ENCODE measurements at regions not wholly inside any gene's neighbourhood (a gene's known extent, or its start where the extent isn't known, plus 50 kb on each side); places are given as distances from the start of the nearest gene placed in this dataset.
"Not testable (repeated sequence)": the region's sequence is repeated elsewhere in the genome, so short reads cannot be mapped to it uniquely, and the experiment has no call there.

- H3K9me3 ChIP-seq (ENCODE audit: control insufficient read depth in 5 of 5, low read length in 5 of 5): no peaks in the 10 kb centered on the region
- peaks cover 0 to 7% (median 0%) of the 10 kb centered on the region in 5 donors for H3K4me1 ChIP-seq (ENCODE audit: control insufficient read depth in 5 of 5, insufficient read depth in 5 of 5, low read length in 5 of 5)
- H3K27ac ChIP-seq (ENCODE audit: low read depth, low read length): no peak overlapping the region
- no peaks in the 10 kb centered on the region for H3K27me3 ChIP-seq (ENCODE audit: control insufficient read depth in 5 of 5, insufficient read depth in 4 of 5, low read length in 5 of 5)
- no peak overlapping the region for H3K4me3 ChIP-seq (ENCODE audit: low read depth in 1 of 5, low read length in 5 of 5)
- no peaks in the 10 kb centered on the region for H3K36me3 ChIP-seq (ENCODE audit: control insufficient read depth in 5 of 5, insufficient read depth in 5 of 5, low read length in 5 of 5)
- no peak overlapping the region for H3K9ac ChIP-seq (ENCODE audit: low read length in 5 of 5)
Measured at GRCh38 chr13:71306821-71307220, 560.2 kb downstream of the DACH1 start.

GRCh38 chr13:71304861-71305260 lies 562.1 kb downstream of the DACH1 start:
- H3K9me3 ChIP-seq (ENCODE audit: control insufficient read depth in 5 of 5, low read length in 5 of 5): no peaks in the 10 kb centered on the region
- no peak overlapping the region for H3K27ac ChIP-seq (ENCODE audit: low read depth, low read length)
- no peak overlapping the region for H3K4me3 ChIP-seq (ENCODE audit: low read depth in 1 of 5, low read length in 5 of 5)
- no peaks in the 10 kb centered on the region for H3K36me3 ChIP-seq (ENCODE audit: control insufficient read depth in 5 of 5, insufficient read depth in 5 of 5, low read length in 5 of 5)
- H3K4me1 ChIP-seq (ENCODE audit: control insufficient read depth in 5 of 5, insufficient read depth in 5 of 5, low read length in 5 of 5): peaks cover 0 to 7% (median 0%) of the 10 kb centered on the region in 5 donors
- no peak overlapping the region for H3K9ac ChIP-seq (ENCODE audit: low read length in 5 of 5)
- H3K27me3 ChIP-seq (ENCODE audit: control insufficient read depth in 5 of 5, insufficient read depth in 4 of 5, low read length in 5 of 5): no peaks in the 10 kb centered on the region

GRCh38 chr13:71303144-71303543 lies 563.9 kb downstream of the DACH1 start:
- no peaks in the 10 kb centered on the region for H3K27me3 ChIP-seq (ENCODE audit: control insufficient read depth in 5 of 5, insufficient read depth in 4 of 5, low read length in 5 of 5)
- peaks cover 0 to 5% (median 0%) of the 10 kb centered on the region in 5 donors for H3K4me1 ChIP-seq (ENCODE audit: control insufficient read depth in 5 of 5, insufficient read depth in 5 of 5, low read length in 5 of 5)
- no peaks in the 10 kb centered on the region for H3K36me3 ChIP-seq (ENCODE audit: control insufficient read depth in 5 of 5, insufficient read depth in 5 of 5, low read length in 5 of 5)
- H3K27ac ChIP-seq (ENCODE audit: low read depth, low read length): no peak overlapping the region
- no peak overlapping the region for H3K9ac ChIP-seq (ENCODE audit: low read length in 5 of 5)
- no peaks in the 10 kb centered on the region for H3K9me3 ChIP-seq (ENCODE audit: control insufficient read depth in 5 of 5, low read length in 5 of 5)
- H3K4me3 ChIP-seq (ENCODE audit: low read depth in 1 of 5, low read length in 5 of 5): no peak overlapping the region

GRCh38 chr13:71300602-71301001 lies 566.4 kb downstream of the DACH1 start:
- Histone ChIP-seq H3K9ac (ENCODE audit: low read length in 5 of 5) (no peak overlapping the region), H3K4me1 (ENCODE audit: control insufficient read depth in 5 of 5, insufficient read depth in 5 of 5, low read length in 5 of 5) (peaks cover 0 to 5% (median 0%) of the 10 kb centered on the region in 5 donors), H3K27ac (ENCODE audit: low read depth, low read length) (no peak overlapping the region), H3K27me3 (ENCODE audit: control insufficient read depth in 5 of 5, insufficient read depth in 4 of 5, low read length in 5 of 5) (no peaks in the 10 kb centered on the region), H3K4me3 (ENCODE audit: low read depth in 1 of 5, low read length in 5 of 5) (no peak overlapping the region), H3K9me3 (ENCODE audit: control insufficient read depth in 5 of 5, low read length in 5 of 5) (no peaks in the 10 kb centered on the region), H3K36me3 (ENCODE audit: control insufficient read depth in 5 of 5, insufficient read depth in 5 of 5, low read length in 5 of 5) (no peaks in the 10 kb centered on the region)

- H3K36me3 ChIP-seq (ENCODE audit: control insufficient read depth in 5 of 5, insufficient read depth in 5 of 5, low read length in 5 of 5): no peaks in the 10 kb centered on the region
- peaks cover 0 to 6% (median 0%) of the 10 kb centered on the region in 5 donors for H3K4me1 ChIP-seq (ENCODE audit: control insufficient read depth in 5 of 5, insufficient read depth in 5 of 5, low read length in 5 of 5)
- no peaks in the 10 kb centered on the region for H3K9me3 ChIP-seq (ENCODE audit: control insufficient read depth in 5 of 5, low read length in 5 of 5)
- H3K9ac ChIP-seq (ENCODE audit: low read length in 5 of 5): peak overlapping the region in 1 of 5 donors; percentile 46
- no peaks in the 10 kb centered on the region for H3K27me3 ChIP-seq (ENCODE audit: control insufficient read depth in 5 of 5, insufficient read depth in 4 of 5, low read length in 5 of 5)
- H3K4me3 ChIP-seq (ENCODE audit: low read depth in 1 of 5, low read length in 5 of 5): peak overlapping the region in 2 of 5 donors; percentile 68 to 77
- H3K27ac ChIP-seq (ENCODE audit: low read depth, low read length): peak overlapping the region; percentile 79
Measured at GRCh38 chr13:71291842-71292146, 575.2 kb downstream of the DACH1 start.

GRCh38 chr13:71290963-71291841 lies 575.8 kb downstream of the DACH1 start:
- no peaks in the 10 kb centered on the region for H3K36me3 ChIP-seq (ENCODE audit: control insufficient read depth in 5 of 5, insufficient read depth in 5 of 5, low read length in 5 of 5)
- peak overlapping the region in 4 of 5 donors; percentile 48 to 68 (median 56) for H3K9ac ChIP-seq (ENCODE audit: low read length in 5 of 5)
- H3K9me3 ChIP-seq (ENCODE audit: control insufficient read depth in 5 of 5, low read length in 5 of 5): no peaks in the 10 kb centered on the region
- peak overlapping the region; percentile 79 for H3K27ac ChIP-seq (ENCODE audit: low read depth, low read length)
- H3K27me3 ChIP-seq (ENCODE audit: control insufficient read depth in 5 of 5, insufficient read depth in 4 of 5, low read length in 5 of 5): no peaks in the 10 kb centered on the region
- peaks cover 0 to 6% (median 0%) of the 10 kb centered on the region in 5 donors for H3K4me1 ChIP-seq (ENCODE audit: control insufficient read depth in 5 of 5, insufficient read depth in 5 of 5, low read length in 5 of 5)
- peak overlapping the region; percentile 68 to 77 (median 73) for H3K4me3 ChIP-seq (ENCODE audit: low read depth in 1 of 5, low read length in 5 of 5)

- H3K4me1 ChIP-seq (ENCODE audit: control insufficient read depth in 5 of 5, insufficient read depth in 5 of 5, low read length in 5 of 5); H3K27ac ChIP-seq (ENCODE audit: low read depth, low read length); H3K9me3 ChIP-seq (ENCODE audit: control insufficient read depth in 5 of 5, low read length in 5 of 5); H3K9ac ChIP-seq (ENCODE audit: low read length in 5 of 5); H3K36me3 ChIP-seq (ENCODE audit: control insufficient read depth in 5 of 5, insufficient read depth in 5 of 5, low read length in 5 of 5); H3K27me3 ChIP-seq (ENCODE audit: control insufficient read depth in 5 of 5, insufficient read depth in 4 of 5, low read length in 5 of 5): not testable (repeated sequence)
- peak overlapping the region in 2 of 5 donors; percentile 69 to 73 for H3K4me3 ChIP-seq (ENCODE audit: low read depth in 1 of 5, low read length in 5 of 5)
Measured at GRCh38 chr13:71289980-71290379, 577.0 kb downstream of the DACH1 start.

- H3K9ac ChIP-seq (ENCODE audit: low read length in 5 of 5): no peak overlapping the region
- H3K36me3 ChIP-seq (ENCODE audit: control insufficient read depth in 5 of 5, insufficient read depth in 5 of 5, low read length in 5 of 5): no peaks in the 10 kb centered on the region
- no peak overlapping the region for H3K4me3 ChIP-seq (ENCODE audit: low read depth in 1 of 5, low read length in 5 of 5)
- H3K9me3 ChIP-seq (ENCODE audit: control insufficient read depth in 5 of 5, low read length in 5 of 5): no peaks in the 10 kb centered on the region
- no peak overlapping the region for H3K27ac ChIP-seq (ENCODE audit: low read depth, low read length)
- H3K27me3 ChIP-seq (ENCODE audit: control insufficient read depth in 5 of 5, insufficient read depth in 4 of 5, low read length in 5 of 5): no peaks in the 10 kb centered on the region
- H3K4me1 ChIP-seq (ENCODE audit: control insufficient read depth in 5 of 5, insufficient read depth in 5 of 5, low read length in 5 of 5): no peaks in the 10 kb centered on the region
Measured at GRCh38 chr13:71285700-71286099, 581.3 kb downstream of the DACH1 start.

GRCh38 chr13:71278512-71278911 lies 588.5 kb downstream of the DACH1 start:
- Histone ChIP-seq H3K4me1 (ENCODE audit: control insufficient read depth in 5 of 5, insufficient read depth in 5 of 5, low read length in 5 of 5) (no peaks in the 10 kb centered on the region), H3K4me3 (ENCODE audit: low read depth in 1 of 5, low read length in 5 of 5) (no peak overlapping the region)

GRCh38 chr13:71274923-71275608 lies 591.9 kb downstream of the DACH1 start:
- H3K27me3 ChIP-seq (ENCODE audit: control insufficient read depth in 5 of 5, insufficient read depth in 4 of 5, low read length in 5 of 5): no peaks in the 10 kb centered on the region
- no peaks in the 10 kb centered on the region for H3K4me1 ChIP-seq (ENCODE audit: control insufficient read depth in 5 of 5, insufficient read depth in 5 of 5, low read length in 5 of 5)
- H3K4me3 ChIP-seq (ENCODE audit: low read depth in 1 of 5, low read length in 5 of 5): no peak overlapping the region
- H3K9me3 ChIP-seq (ENCODE audit: control insufficient read depth in 5 of 5, low read length in 5 of 5): no peaks in the 10 kb centered on the region
- no peak overlapping the region for H3K27ac ChIP-seq (ENCODE audit: low read depth, low read length)
- H3K36me3 ChIP-seq (ENCODE audit: control insufficient read depth in 5 of 5, insufficient read depth in 5 of 5, low read length in 5 of 5): no peaks in the 10 kb centered on the region
- H3K9ac ChIP-seq (ENCODE audit: low read length in 5 of 5): no peak overlapping the region

More at GRCh38 chr13:71278512-71278911, 588.5 kb downstream of the DACH1 start:
- Histone ChIP-seq H3K9ac (ENCODE audit: low read length in 5 of 5) (no peak overlapping the region), H3K9me3 (ENCODE audit: control insufficient read depth in 5 of 5, low read length in 5 of 5) (no peaks in the 10 kb centered on the region), H3K36me3 (ENCODE audit: control insufficient read depth in 5 of 5, insufficient read depth in 5 of 5, low read length in 5 of 5) (no peaks in the 10 kb centered on the region), H3K27me3 (ENCODE audit: control insufficient read depth in 5 of 5, insufficient read depth in 4 of 5, low read length in 5 of 5) (no peaks in the 10 kb centered on the region), H3K27ac (ENCODE audit: low read depth, low read length) (no peak overlapping the region)

Measured in subcutaneous abdominal adipose tissue (tissue), 5 donors.